Tibial nerve (tissue), 4 donors: ENCODE measurements at regions not wholly inside any gene's neighbourhood (a gene's known extent, or its start where the extent isn't known, plus 50 kb on each side); places are given as distances from the start of the nearest gene placed in this dataset.

ENCODE experiments used
- EP300 ChIP-seq, 2 donors: sonication (generic); formaldehyde crosslinking; IDR thresholded peaks; one replicate each; pipeline ENCODE4 v1.6.1; 2017; ENCODE audit warnings: antibody characterized with exemption in 2 of 2, mild to moderate bottlenecking in 1 of 2
- TF ChIP-seq, protein P1 (sequence below), 5 experiments: fragments of 200-600 bp in 3 of 5; fragments of 450-650 bp in 2 of 5; sonication (generic) in 3 of 5; IDR thresholded peaks; one replicate each; pipeline ENCODE4 v1.5.1; 2016 to 2019; ENCODE audit warnings: antibody characterized with exemption in 5 of 5, mild to moderate bottlenecking in 3 of 5, moderate library complexity in 2 of 5

DNA sequence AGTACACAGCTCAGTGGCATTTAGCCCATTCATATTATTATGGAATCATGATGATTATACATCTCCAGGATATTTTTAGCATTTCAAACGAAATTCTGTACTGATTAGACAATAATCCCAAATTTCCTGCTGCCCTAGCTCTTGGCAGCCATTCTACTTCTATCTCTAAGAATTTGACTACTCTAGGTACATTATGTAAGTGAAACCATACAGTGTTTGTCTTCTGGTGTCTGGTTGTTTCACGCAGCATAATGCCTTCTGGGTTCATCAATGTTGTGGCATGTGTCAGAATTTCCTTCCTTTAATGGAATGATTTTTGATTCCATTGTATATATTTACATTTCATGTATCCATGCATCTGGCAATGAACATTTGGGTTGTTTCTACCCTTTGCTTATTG is 517.7 kb downstream of the ETS1 start:
- TF ChIP-seq, protein P1, sequence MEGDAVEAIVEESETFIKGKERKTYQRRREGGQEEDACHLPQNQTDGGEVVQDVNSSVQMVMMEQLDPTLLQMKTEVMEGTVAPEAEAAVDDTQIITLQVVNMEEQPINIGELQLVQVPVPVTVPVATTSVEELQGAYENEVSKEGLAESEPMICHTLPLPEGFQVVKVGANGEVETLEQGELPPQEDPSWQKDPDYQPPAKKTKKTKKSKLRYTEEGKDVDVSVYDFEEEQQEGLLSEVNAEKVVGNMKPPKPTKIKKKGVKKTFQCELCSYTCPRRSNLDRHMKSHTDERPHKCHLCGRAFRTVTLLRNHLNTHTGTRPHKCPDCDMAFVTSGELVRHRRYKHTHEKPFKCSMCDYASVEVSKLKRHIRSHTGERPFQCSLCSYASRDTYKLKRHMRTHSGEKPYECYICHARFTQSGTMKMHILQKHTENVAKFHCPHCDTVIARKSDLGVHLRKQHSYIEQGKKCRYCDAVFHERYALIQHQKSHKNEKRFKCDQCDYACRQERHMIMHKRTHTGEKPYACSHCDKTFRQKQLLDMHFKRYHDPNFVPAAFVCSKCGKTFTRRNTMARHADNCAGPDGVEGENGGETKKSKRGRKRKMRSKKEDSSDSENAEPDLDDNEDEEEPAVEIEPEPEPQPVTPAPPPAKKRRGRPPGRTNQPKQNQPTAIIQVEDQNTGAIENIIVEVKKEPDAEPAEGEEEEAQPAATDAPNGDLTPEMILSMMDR (IDR thresholded peaks at IDR 0.05) = no peak
- TF ChIP-seq EP300 (IDR thresholded peaks at IDR 0.05) = no peak
